ENCODE measurements at regions not wholly inside any gene's neighbourhood (a gene's known extent, or its start where the extent isn't known, plus 50 kb on each side); places are given as distances from the start of the nearest gene placed in this dataset.

GRCh38 chr16:22425847-22426246 lies 51.4 kb upstream of the CDR2 start:
- TF ChIP-seq USF2 (IDR thresholded peaks at IDR 0.05; ENCODE audit: low read depth, low read length) = no peak
- no peak for TF ChIP-seq NFE2L2 (IDR thresholded peaks at IDR 0.05; ENCODE audit: low read depth, low read length)
- no peak for TF ChIP-seq MAFK (IDR thresholded peaks at IDR 0.05; ENCODE audit: low read depth, low read length)
- no peak for TF ChIP-seq FOS (IDR thresholded peaks at IDR 0.05; ENCODE audit: low read depth, low read length)
- no peak for TF ChIP-seq CHD1 (IDR thresholded peaks at IDR 0.05; ENCODE audit: low read depth, low read length)
- no peak for TF ChIP-seq RAD21 (IDR thresholded peaks at IDR 0.05; ENCODE audit: low read length)
- TF ChIP-seq RCOR1 (IDR thresholded peaks at IDR 0.05; ENCODE audit: insufficient replicate concordance, low read length) = no peak
- no peak for TF ChIP-seq MAZ (IDR thresholded peaks at IDR 0.05; ENCODE audit: borderline replicate concordance, low read depth, low read length)
- TF ChIP-seq MXI1 (IDR thresholded peaks at IDR 0.05; ENCODE audit: borderline replicate concordance, low read depth, low read length) = no peak
- no peak for TF ChIP-seq CTCF (conservative IDR thresholded peaks at IDR 0.05; ENCODE audit: low read depth, low read length)
- Histone ChIP-seq H3K18ac (ENCODE audit: low read depth, low read length) (no peak overlapping the region), H3K9me3 (ENCODE audit: control insufficient read depth, insufficient read depth, low read length) (no peaks in the 10 kb centered on the region), H4K8ac (ENCODE audit: low read depth in 2 of 2, low read length in 2 of 2) (no peak overlapping the region), H2AK9ac (replicated peaks; ENCODE audit: low read depth, low read length, poor library complexity) (no peak overlapping the region), H2AK5ac (ENCODE audit: low read depth, low read length) (no peak overlapping the region), H3K23ac (ENCODE audit: low read depth, low read length) (no peak overlapping the region), H3K79me1 (ENCODE audit: low read depth in 1 of 2, low read length in 2 of 2) (peaks cover 4 to 6% of the 10 kb centered on the region in 2 experiments; a peak in 2 of 4 replicates), H4K5ac (ENCODE audit: low read depth, low read length) (no peak overlapping the region), H3K4me3 (ENCODE audit: insufficient read depth, low read depth, low read length) (no peak overlapping the region), H3K14ac (replicated peaks; ENCODE audit: low read depth, low read length) (no peak overlapping the region), H3K27me3 (ENCODE audit: control insufficient read depth, insufficient read depth, low read length) (no peaks in the 10 kb centered on the region), H3K36me3 (ENCODE audit: control insufficient read depth, insufficient read depth, low read length) (peaks cover 30% of the 10 kb centered on the region), H4K91ac (ENCODE audit: insufficient read depth, low read depth, low read length) (no peak overlapping the region), H3K9ac (ENCODE audit: low read depth, low read length) (no peak overlapping the region), H3K4me2 (ENCODE audit: low read depth, low read length) (no peak overlapping the region), H3K27ac (ENCODE audit: insufficient read depth, low read length) (no peak overlapping the region), H3K56ac (ENCODE audit: extremely low read depth, insufficient read depth, low read length) (no peak overlapping the region), H3K4ac (ENCODE audit: low read depth, low read length) (no peak overlapping the region), H2BK5ac (ENCODE audit: low read depth, low read length, poor library complexity, severe bottlenecking) (no peak overlapping the region), H3K4me1 (ENCODE audit: control insufficient read depth, insufficient read depth, low read length) (peaks cover 13% of the 10 kb centered on the region), H2BK15ac (ENCODE audit: low read depth, low read length) (no peak overlapping the region), H3K9me1 (ENCODE audit: insufficient read depth, low read length) (peaks cover 4% of the 10 kb centered on the region), H2BK20ac (ENCODE audit: low read depth, low read length) (no peak overlapping the region), H2BK120ac (ENCODE audit: low read depth, low read length) (no peak overlapping the region), H2AFZ (replicated peaks; ENCODE audit: low read length, poor library complexity) (no peak overlapping the region), H4K20me1 (ENCODE audit: insufficient read depth, low read length) (no peaks in the 10 kb centered on the region)
- ATAC-seq (ENCODE audit: low read depth) (no peak), DNase-seq (no peak)
- intact Hi-C loops (cut with micrococcal nuclease) = no loop called here
- ChIA-PET CTCF (no interaction called here), POLR2A (ENCODE audit: unreplicated experiment) (no interaction called here)
- dilution Hi-C loops (cut with HindIII; ENCODE audit: low sequenced_read_pairs, unreplicated experiment) = no loop called here
- no CpG with 5 or more reads among the region's 5 CpGs for WGBS, 2 experiments (ENCODE audit: extremely low coverage in 2 of 2, insufficient read length in 1 of 2)
- no TSS peak for BruUV-seq (replicated peaks)
- in situ Hi-C loops (cut with MboI; ENCODE audit: low sequenced_read_pairs) = no loop called here

All from IMR-90 (cell line).